H1 (cell line): ENCODE measurements at regions not wholly inside any gene's neighbourhood (a gene's known extent, or its start where the extent isn't known, plus 50 kb on each side); places are given as distances from the start of the nearest gene placed in this dataset.

Experiments used
- E2F6 ChIP-seq: IDR thresholded peaks from 2 replicates; pipeline ENCODE4 v1.6.1; 2012; ENCODE audit warnings: inconsistent platforms
- EP300 ChIP-seq, 2 experiments: IDR thresholded peaks; 1 replicate in 1 of 2; 2 replicates in 1 of 2; pipeline ENCODE4 v1.6.1; 2011 to 2012; ENCODE audit warnings: low read depth in 2 of 2, low read length in 2 of 2, mild to moderate bottlenecking in 2 of 2, borderline replicate concordance in 1 of 2, inconsistent platforms in 1 of 2, moderate library complexity in 1 of 2
- HDAC6 ChIP-seq: IDR thresholded peaks from one replicate; pipeline ENCODE4 v1.7.1; 2012; ENCODE audit warnings: low read depth, mild to moderate bottlenecking, inconsistent platforms, low read length, moderate library complexity
- SRF ChIP-seq: IDR thresholded peaks from 2 replicates; pipeline ENCODE4 v1.6.1; 2011; ENCODE audit warnings: mild to moderate bottlenecking, low read depth, low read length, moderate library complexity
- TBP ChIP-seq: IDR thresholded peaks from 2 replicates; pipeline ENCODE4 v1.6.1; 2011; ENCODE audit warnings: low read depth, low read length, improper control_type of control experiment
- ZNF274 ChIP-seq: IDR thresholded peaks from 2 replicates; pipeline ENCODE4 v1.7.0; 2012; ENCODE audit warnings: low read length, borderline replicate concordance; ENCODE audit errors: extremely low read depth

DNA sequence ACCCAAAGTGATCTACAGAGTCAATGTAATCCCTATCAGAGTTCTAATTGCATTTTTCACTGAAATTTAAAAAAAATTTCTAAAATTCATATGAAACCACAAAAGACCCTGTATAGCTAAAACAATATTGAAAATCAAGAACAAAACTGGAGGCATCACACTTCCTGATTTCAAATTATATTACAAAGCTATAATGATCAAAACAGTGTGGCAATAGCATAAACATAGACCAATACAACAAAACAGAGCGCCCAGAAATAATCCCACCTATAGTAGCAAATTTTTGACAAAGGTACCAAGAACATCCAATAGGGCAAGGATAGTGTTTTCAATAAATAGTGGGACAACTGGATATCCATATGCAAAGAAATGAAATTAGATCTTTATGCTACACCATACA, 59.4 kb upstream of the PRKG2 start (continued):
- no peak for TF ChIP-seq HDAC6
- TF ChIP-seq EP300 (IDR thresholded peaks at IDR 0.05; ENCODE audit: borderline replicate concordance in 1 of 2, low read depth in 2 of 2, low read length in 2 of 2) = no peak
- TF ChIP-seq TBP = no peak
- no peak for TF ChIP-seq E2F6
- TF ChIP-seq ZNF274 = no peak
- TF ChIP-seq SRF = no peak
- TF ChIP-seq, all 59 proteins: peak for 0
